Neuronal stem cell (in vitro differentiated cells): ENCODE measurements at regions not wholly inside any gene's neighbourhood (a gene's known extent, or its start where the extent isn't known, plus 50 kb on each side); places are given as distances from the start of the nearest gene placed in this dataset.

Experiments used
- DNase-seq: peaks from one replicate; pipeline ENCODE4 v3.0.0-alpha.2; 2013; ENCODE audit warnings: low spot score
- H2AFZ ChIP-seq: one replicate; pipeline ENCODE4 v1.6.1; 2013; ENCODE audit warnings: mild to moderate bottlenecking, low read length, inconsistent platforms
- H2AK5ac ChIP-seq: 2 replicates; pipeline ENCODE4 v1.6.1; 2013; ENCODE audit warnings: low read depth, mild to moderate bottlenecking, inconsistent platforms, low read length, moderate library complexity, mixed read lengths
- H2BK120ac ChIP-seq: 2 replicates; pipeline ENCODE4 v1.6.1; 2013; ENCODE audit warnings: low read depth, mild to moderate bottlenecking, inconsistent platforms, low read length, moderate library complexity, mixed read lengths
- H2BK12ac ChIP-seq: one replicate; pipeline ENCODE4 v1.6.1; 2013; ENCODE audit warnings: low read length, inconsistent platforms
- H2BK15ac ChIP-seq: 2 replicates; pipeline ENCODE4 v1.6.1; 2013; ENCODE audit warnings: mild to moderate bottlenecking, low read length, inconsistent platforms, mixed read lengths
- H2BK5ac ChIP-seq: one replicate; pipeline ENCODE4 v1.6.1; 2013; ENCODE audit warnings: inconsistent platforms, mild to moderate bottlenecking, low read length, moderate library complexity
- H3K14ac ChIP-seq: one replicate; pipeline ENCODE4 v1.6.1; 2013; ENCODE audit warnings: low read length, inconsistent platforms
- H3K18ac ChIP-seq: 2 replicates; pipeline ENCODE4 v1.6.1; 2013; ENCODE audit warnings: low read length, inconsistent platforms
- H3K23ac ChIP-seq: 2 replicates; pipeline ENCODE4 v1.6.1; 2013; ENCODE audit warnings: low read depth, mild to moderate bottlenecking, mixed read lengths, low read length, inconsistent platforms; ENCODE audit not compliant: poor library complexity
- H3K27ac ChIP-seq: replicated peaks from 3 replicates; pipeline ENCODE4 v1.5.1; 2013; ENCODE audit warnings: low read length, inconsistent platforms
- H3K27me3 ChIP-seq, 3 experiments: 2 replicates each; pipeline ENCODE4 v1.6.1; 2013; ENCODE audit warnings: low read length in 3 of 3, mild to moderate bottlenecking in 2 of 3, inconsistent platforms in 1 of 3, low read depth in 1 of 3, mixed read lengths in 1 of 3, moderate library complexity in 1 of 3; ENCODE audit not compliant: control insufficient read depth in 3 of 3, insufficient read depth in 3 of 3
- H3K36me3 ChIP-seq, 2 donors: replicated peaks in 1 of 2; 2 replicates each; pipeline ENCODE4 v1.6.1; 2013; ENCODE audit warnings: low read length in 2 of 2; ENCODE audit not compliant: control insufficient read depth in 2 of 2, insufficient read depth in 2 of 2
- H3K4ac ChIP-seq: 2 replicates; pipeline ENCODE4 v1.6.1; 2013; ENCODE audit warnings: inconsistent platforms, mild to moderate bottlenecking, low read length, moderate library complexity
- H3K4me1 ChIP-seq, 2 donors: 1 replicate in 1 of 2; 2 replicates in 1 of 2; pipeline ENCODE4 v1.6.1; 2013; ENCODE audit warnings: low read length in 2 of 2, low read depth in 1 of 2; ENCODE audit not compliant: control insufficient read depth in 2 of 2, insufficient read depth in 1 of 2
- H3K4me2 ChIP-seq: one replicate; pipeline ENCODE4 v1.6.1; 2013; ENCODE audit warnings: mild to moderate bottlenecking, low read length, inconsistent platforms; ENCODE audit not compliant: insufficient read depth, poor library complexity, severe bottlenecking
- H3K4me3 ChIP-seq, 2 donors: 2 replicates each; pipeline ENCODE4 v1.5.1; 2013; ENCODE audit warnings: low read length in 2 of 2, mild to moderate bottlenecking in 2 of 2, inconsistent platforms in 1 of 2, moderate library complexity in 1 of 2
- H3K79me1 ChIP-seq: one replicate; pipeline ENCODE4 v1.6.1; 2013; ENCODE audit warnings: low read depth, mild to moderate bottlenecking, inconsistent platforms, low read length, moderate library complexity
- H3K9ac ChIP-seq: one replicate; pipeline ENCODE4 v1.6.1; 2013; ENCODE audit warnings: mild to moderate bottlenecking, low read depth, low read length, inconsistent platforms; ENCODE audit not compliant: poor library complexity
- H3K9me3 ChIP-seq, 2 donors: replicated peaks in 1 of 2; 2 replicates each; pipeline versions ENCODE3 to v1.6.1; 2013; ENCODE audit warnings: low read length in 2 of 2, mild to moderate bottlenecking in 2 of 2, inconsistent platforms in 1 of 2, low read depth in 1 of 2, mixed read lengths in 1 of 2, moderate library complexity in 1 of 2; ENCODE audit not compliant: control insufficient read depth in 2 of 2, insufficient read depth in 1 of 2
- H4K8ac ChIP-seq: one replicate; pipeline ENCODE4 v1.6.1; 2013; ENCODE audit warnings: low read depth, mild to moderate bottlenecking, inconsistent platforms, low read length, moderate library complexity
- H4K91ac ChIP-seq: one replicate; pipeline ENCODE4 v1.6.1; 2013; ENCODE audit warnings: low read length, low read depth, mild to moderate bottlenecking, inconsistent platforms; ENCODE audit not compliant: poor library complexity
- WGBS, 2 donors: extraction: QIAGEN DNeasy Blood & Tissue Kit; methylation state at CpG; one replicate each; pipeline ENCODE4 v1.1.7; 2013; ENCODE audit warnings: missing lambda C conversion rate in 2 of 2, mixed read lengths in 1 of 2; ENCODE audit not compliant: insufficient read length in 2 of 2, insufficient replicate concordance in 1 of 2; ENCODE audit errors: extremely low coverage in 2 of 2; 5-methylcytosine and 5-hydroxymethylcytosine counted together

DNA sequence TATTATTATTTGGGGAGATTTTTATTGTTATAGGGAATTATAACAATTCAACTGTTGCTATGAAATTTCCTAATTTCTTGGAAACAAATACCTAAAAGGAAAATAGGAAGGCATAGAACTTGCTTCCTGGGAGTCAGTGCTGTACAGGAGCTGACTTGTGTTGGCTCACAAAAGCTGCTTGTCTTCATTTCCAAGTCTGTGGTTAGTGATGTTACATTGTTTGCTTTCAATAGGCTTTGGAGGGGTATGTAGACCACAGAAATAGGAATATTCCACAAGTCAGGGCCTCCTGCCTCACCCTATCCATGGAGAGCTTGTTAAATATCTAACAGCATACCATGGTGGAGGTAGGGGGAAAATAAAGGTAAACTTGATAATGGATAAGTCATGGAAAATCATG is 688.9 kb upstream of the FAM98A start:
- no peak overlapping the region for H3K23ac ChIP-seq
- H3K4me1 ChIP-seq = no peaks in the 10 kb centered on the region
- no peak overlapping the region for H2AFZ ChIP-seq
- H3K18ac ChIP-seq = no peak overlapping the region
- no peak overlapping the region for H4K91ac ChIP-seq
- H3K4ac ChIP-seq = no peak overlapping the region
- DNase-seq = no peak
- H4K8ac ChIP-seq = no peak overlapping the region
- no peak overlapping the region for H2BK120ac ChIP-seq
- H2BK12ac ChIP-seq = no peak overlapping the region
- no peaks in the 10 kb centered on the region for H3K27me3 ChIP-seq
- H3K36me3 ChIP-seq = no peaks in the 10 kb centered on the region
- no peaks in the 10 kb centered on the region for H3K9me3 ChIP-seq
- no peak overlapping the region for H3K4me2 ChIP-seq
- H3K9ac ChIP-seq = no peak overlapping the region
- H2AK5ac ChIP-seq = no peak overlapping the region
- no peak overlapping the region for H2BK15ac ChIP-seq
- H3K4me3 ChIP-seq = no peak overlapping the region
- H3K79me1 ChIP-seq = no peaks in the 10 kb centered on the region
- H2BK5ac ChIP-seq = no peak overlapping the region
- no peak overlapping the region for H3K14ac ChIP-seq
- no peak overlapping the region for H3K27ac ChIP-seq

DNA sequence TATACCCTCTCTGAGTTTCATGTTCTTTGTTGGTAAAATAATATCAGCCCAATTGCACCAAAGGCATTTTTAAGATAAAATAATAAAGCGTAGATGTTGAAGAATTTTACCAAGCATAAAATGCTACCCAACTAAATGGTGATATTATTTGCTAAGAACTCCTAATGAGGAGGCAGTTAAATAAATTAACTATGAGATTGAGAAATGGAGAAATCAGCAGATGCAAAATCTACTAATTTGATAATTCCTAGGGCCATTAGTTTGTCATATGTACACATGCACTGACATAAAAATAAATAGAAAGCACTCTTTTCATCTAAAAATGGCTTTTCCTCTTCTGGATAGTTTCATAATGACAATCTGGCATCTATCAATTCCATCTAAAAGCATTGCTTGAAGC is 681.5 kb upstream of the FAM98A start:
- H3K27ac ChIP-seq = no peak overlapping the region
- no peaks in the 10 kb centered on the region for H3K79me1 ChIP-seq
- no peak overlapping the region for H2AK5ac ChIP-seq
- H2BK120ac ChIP-seq = no peak overlapping the region
- H2AFZ ChIP-seq = no peak overlapping the region
- no peak overlapping the region for H3K14ac ChIP-seq
- no peak overlapping the region for H3K4me3 ChIP-seq
- H4K8ac ChIP-seq = no peak overlapping the region
- no peak overlapping the region for H2BK12ac ChIP-seq
- H3K4me2 ChIP-seq = no peak overlapping the region
- no peak overlapping the region for H3K9ac ChIP-seq
- no peak overlapping the region for H2BK15ac ChIP-seq
- H3K23ac ChIP-seq = no peak overlapping the region
- no peak for DNase-seq
- H4K91ac ChIP-seq = no peak overlapping the region
- H3K9me3 ChIP-seq = no peaks in the 10 kb centered on the region
- no peaks in the 10 kb centered on the region for H3K4me1 ChIP-seq
- no CpG with 5 or more reads among the region's 1 CpG for WGBS, 2 donors
- H3K36me3 ChIP-seq = no peaks in the 10 kb centered on the region
- H3K27me3 ChIP-seq = no peaks in the 10 kb centered on the region
- H3K4ac ChIP-seq = no peak overlapping the region
- H2BK5ac ChIP-seq = no peak overlapping the region
- no peak overlapping the region for H3K18ac ChIP-seq

DNA sequence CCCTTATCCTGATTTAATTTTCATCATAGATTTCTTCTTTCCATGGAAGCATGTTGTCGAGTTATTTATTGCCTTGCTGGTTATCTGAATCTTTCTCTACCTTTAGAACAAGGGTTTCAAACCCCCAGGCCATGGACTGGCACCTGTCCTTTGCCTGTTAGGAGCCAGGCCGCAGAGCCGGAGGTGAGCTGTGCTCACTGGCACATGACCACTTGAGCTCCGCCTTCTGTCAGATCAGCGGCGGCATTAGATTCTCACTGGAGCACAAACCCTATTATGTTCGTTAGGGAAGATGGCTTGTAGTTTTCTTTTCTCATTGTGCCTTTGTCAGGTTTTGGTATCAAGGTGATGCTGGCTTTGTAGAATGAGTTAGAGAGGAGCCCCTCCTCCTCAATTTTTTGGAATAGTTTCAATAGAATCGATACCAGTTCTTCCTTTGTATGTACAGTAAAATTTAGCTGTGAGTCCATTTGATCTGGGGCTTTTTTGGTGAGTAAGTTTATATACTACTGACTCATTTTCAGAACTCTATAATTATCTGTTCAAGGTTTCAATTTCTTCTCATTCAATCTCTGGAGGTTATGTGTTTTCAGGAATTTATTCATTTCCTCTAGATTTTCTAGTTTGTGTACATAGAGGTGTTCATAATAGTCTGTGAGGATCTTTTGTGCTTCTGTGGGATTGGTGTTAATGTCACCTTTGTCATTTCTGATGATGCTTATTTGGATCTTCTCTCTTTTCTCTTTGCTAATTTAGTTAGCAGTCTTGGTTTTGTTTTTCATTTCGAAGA is 668.0 kb upstream of the FAM98A start:
- Histone ChIP-seq H3K27ac (no peak overlapping the region), H3K4me1 (no peaks in the 10 kb centered on the region), H3K4ac (no peak overlapping the region), H3K36me3 (no peaks in the 10 kb centered on the region), H3K79me1 (no peaks in the 10 kb centered on the region), H3K23ac (no peak overlapping the region), H3K4me2 (no peak overlapping the region), H3K14ac (no peak overlapping the region), H3K9ac (no peak overlapping the region), H4K8ac (no peak overlapping the region), H2AFZ (no peak overlapping the region), H3K9me3 (no peaks in the 10 kb centered on the region), H3K18ac (no peak overlapping the region), H2BK5ac (no peak overlapping the region), H2BK12ac (no peak overlapping the region), H2BK15ac (no peak overlapping the region), H3K27me3 (no peaks in the 10 kb centered on the region), H2AK5ac (no peak overlapping the region), H2BK120ac (no peak overlapping the region), H4K91ac (no peak overlapping the region), H3K4me3 (no peak overlapping the region)
- DNase-seq = no peak
- WGBS, 2 donors = no CpG with 5 or more reads among the region's 9 CpGs

DNA sequence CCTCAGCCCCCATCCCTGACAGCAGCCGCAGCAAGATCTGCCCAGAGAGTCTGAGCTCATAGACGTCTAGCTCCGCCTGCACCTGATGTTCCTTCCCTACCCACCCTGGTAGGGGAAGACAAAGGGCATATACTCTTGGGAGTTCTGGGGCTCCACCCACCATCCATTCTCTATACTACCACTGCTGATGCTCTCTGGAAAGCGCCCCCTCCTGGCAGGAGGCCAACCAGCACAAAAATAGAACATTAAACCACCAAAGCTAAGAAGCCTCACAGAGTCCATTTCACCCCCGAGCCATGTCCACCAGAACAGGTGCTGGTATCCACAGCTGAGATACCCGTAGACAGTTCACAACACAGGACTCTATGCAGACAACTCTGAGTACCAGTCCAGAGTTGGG is 662.6 kb upstream of the FAM98A start:
- Histone ChIP-seq H3K9me3 (no peaks in the 10 kb centered on the region), H3K27ac (no peak overlapping the region), H3K9ac (no peak overlapping the region), H4K8ac (no peak overlapping the region), H3K4me1 (no peaks in the 10 kb centered on the region), H3K14ac (no peak overlapping the region), H3K36me3 (no peaks in the 10 kb centered on the region), H2BK15ac (no peak overlapping the region), H2AK5ac (no peak overlapping the region), H3K4ac (no peak overlapping the region), H2BK120ac (no peak overlapping the region), H2BK12ac (no peak overlapping the region), H4K91ac (no peak overlapping the region), H3K4me2 (no peak overlapping the region), H2AFZ (no peak overlapping the region), H3K27me3 (no peaks in the 10 kb centered on the region), H2BK5ac (no peak overlapping the region), H3K79me1 (no peaks in the 10 kb centered on the region), H3K23ac (no peak overlapping the region), H3K18ac (peak overlapping the region; percentile 77), H3K4me3 (no peak overlapping the region)
- WGBS, 2 donors = no CpG with 5 or more reads among the region's 6 CpGs
- no peak for DNase-seq
